Osteoblast (primary cell): ENCODE measurements at regions not wholly inside any gene's neighbourhood (a gene's known extent, or its start where the extent isn't known, plus 50 kb on each side); places are given as distances from the start of the nearest gene placed in this dataset.

Experiments used
- DNase-seq: peaks from one replicate; pipeline ENCODE4 v3.0.0; 2011; ENCODE audit warnings: low spot score, mixed read lengths; ENCODE audit not compliant: insufficient read length; ENCODE audit errors: missing footprints
- H2AFZ ChIP-seq: 2 replicates; pipeline ENCODE4 v1.6.0; 2011; ENCODE audit warnings: mild to moderate bottlenecking, low read length
- H3K27ac ChIP-seq: 2 replicates; pipeline ENCODE4 v1.5.1; 2011; ENCODE audit warnings: mild to moderate bottlenecking, low read depth, low read length, moderate library complexity
- H3K27me3 ChIP-seq: 2 replicates; pipeline ENCODE4 v1.6.0; 2012; ENCODE audit warnings: mild to moderate bottlenecking, control low read depth, inconsistent platforms, low read length, moderate library complexity; ENCODE audit not compliant: insufficient read depth
- H3K36me3 ChIP-seq: 2 replicates; pipeline ENCODE4 v1.5.1; 2011; ENCODE audit warnings: mild to moderate bottlenecking, low read length, control low read depth, moderate library complexity; ENCODE audit not compliant: insufficient read depth
- H3K4me1 ChIP-seq: 2 replicates; pipeline ENCODE4 v1.5.1; 2011; ENCODE audit warnings: mild to moderate bottlenecking, low read length, control low read depth, moderate library complexity; ENCODE audit not compliant: insufficient read depth
- H3K4me2 ChIP-seq: 2 replicates; pipeline ENCODE4 v1.6.0; 2011; ENCODE audit warnings: mild to moderate bottlenecking, low read length; ENCODE audit not compliant: insufficient read depth
- H3K4me3 ChIP-seq: fragments of 200-600 bp; sonication (generic); 3 replicates; pipeline ENCODE4 v1.5.1; 2012; ENCODE audit warnings: mild to moderate bottlenecking, low read length, inconsistent platforms; ENCODE audit not compliant: insufficient read depth
- H3K79me2 ChIP-seq: 2 replicates; pipeline ENCODE4 v1.6.0; 2012; ENCODE audit warnings: mild to moderate bottlenecking, low read length, control low read depth, inconsistent platforms; ENCODE audit not compliant: insufficient read depth
- H3K9me3 ChIP-seq: 2 replicates; pipeline ENCODE4 v1.5.1; 2011; ENCODE audit warnings: low read depth, low read length, control low read depth
- H4K20me1 ChIP-seq: 2 replicates; pipeline ENCODE4 v1.6.0; 2012; ENCODE audit warnings: mild to moderate bottlenecking, low read length, control low read depth; ENCODE audit not compliant: insufficient read depth
- TF ChIP-seq, protein P1 (sequence below): IDR thresholded peaks from 2 replicates; pipeline ENCODE4 v1.5.1; 2011; ENCODE audit warnings: mild to moderate bottlenecking, low read depth, low read length, moderate library complexity; ENCODE audit errors: extremely low read depth

GRCh38 chr2:234788841-234789240 is 163.0 kb upstream of the SH3BP4 start:
- no peaks in the 10 kb centered on the region for H3K27me3 ChIP-seq
- H3K36me3 ChIP-seq: no peaks in the 10 kb centered on the region
- no peak overlapping the region for H3K27ac ChIP-seq
- H2AFZ ChIP-seq: no peak overlapping the region
- peaks cover 14% of the 10 kb centered on the region for H3K4me1 ChIP-seq
- H3K9me3 ChIP-seq: peaks cover 4% of the 10 kb centered on the region
- no peak for DNase-seq
- no peak overlapping the region for H3K4me3 ChIP-seq
- H4K20me1 ChIP-seq: no peaks in the 10 kb centered on the region
- H3K4me2 ChIP-seq: no peak overlapping the region
- TF ChIP-seq, protein P1, sequence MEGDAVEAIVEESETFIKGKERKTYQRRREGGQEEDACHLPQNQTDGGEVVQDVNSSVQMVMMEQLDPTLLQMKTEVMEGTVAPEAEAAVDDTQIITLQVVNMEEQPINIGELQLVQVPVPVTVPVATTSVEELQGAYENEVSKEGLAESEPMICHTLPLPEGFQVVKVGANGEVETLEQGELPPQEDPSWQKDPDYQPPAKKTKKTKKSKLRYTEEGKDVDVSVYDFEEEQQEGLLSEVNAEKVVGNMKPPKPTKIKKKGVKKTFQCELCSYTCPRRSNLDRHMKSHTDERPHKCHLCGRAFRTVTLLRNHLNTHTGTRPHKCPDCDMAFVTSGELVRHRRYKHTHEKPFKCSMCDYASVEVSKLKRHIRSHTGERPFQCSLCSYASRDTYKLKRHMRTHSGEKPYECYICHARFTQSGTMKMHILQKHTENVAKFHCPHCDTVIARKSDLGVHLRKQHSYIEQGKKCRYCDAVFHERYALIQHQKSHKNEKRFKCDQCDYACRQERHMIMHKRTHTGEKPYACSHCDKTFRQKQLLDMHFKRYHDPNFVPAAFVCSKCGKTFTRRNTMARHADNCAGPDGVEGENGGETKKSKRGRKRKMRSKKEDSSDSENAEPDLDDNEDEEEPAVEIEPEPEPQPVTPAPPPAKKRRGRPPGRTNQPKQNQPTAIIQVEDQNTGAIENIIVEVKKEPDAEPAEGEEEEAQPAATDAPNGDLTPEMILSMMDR: no peak
- H3K79me2 ChIP-seq: no peaks in the 10 kb centered on the region

- Histone ChIP-seq H3K27ac (no peak overlapping the region), H3K27me3 (no peaks in the 10 kb centered on the region), H3K4me1 (peaks cover 14% of the 10 kb centered on the region), H3K4me3 (no peak overlapping the region), H3K79me2 (no peaks in the 10 kb centered on the region), H3K4me2 (no peak overlapping the region), H3K9me3 (peaks cover 6% of the 10 kb centered on the region), H4K20me1 (no peaks in the 10 kb centered on the region), H3K36me3 (no peaks in the 10 kb centered on the region), H2AFZ (no peak overlapping the region)
- DNase-seq: no peak
- TF ChIP-seq, protein P1: no peak
These were observed 163.4 kb upstream of the SH3BP4 start for GRCh38 chr2:234788381-234788780.

GRCh38 chr2:234787114-234787513 is 164.7 kb upstream of the SH3BP4 start:
- Histone ChIP-seq H3K4me2 (no peak overlapping the region), H3K79me2 (no peaks in the 10 kb centered on the region), H3K4me1 (peaks cover 4% of the 10 kb centered on the region), H3K27me3 (no peaks in the 10 kb centered on the region), H3K9me3 (peaks cover 11% of the 10 kb centered on the region), H3K4me3 (no peak overlapping the region), H4K20me1 (no peaks in the 10 kb centered on the region), H2AFZ (no peak overlapping the region), H3K27ac (no peak overlapping the region), H3K36me3 (no peaks in the 10 kb centered on the region)
- DNase-seq: no peak
- TF ChIP-seq, protein P1: no peak

DNA sequence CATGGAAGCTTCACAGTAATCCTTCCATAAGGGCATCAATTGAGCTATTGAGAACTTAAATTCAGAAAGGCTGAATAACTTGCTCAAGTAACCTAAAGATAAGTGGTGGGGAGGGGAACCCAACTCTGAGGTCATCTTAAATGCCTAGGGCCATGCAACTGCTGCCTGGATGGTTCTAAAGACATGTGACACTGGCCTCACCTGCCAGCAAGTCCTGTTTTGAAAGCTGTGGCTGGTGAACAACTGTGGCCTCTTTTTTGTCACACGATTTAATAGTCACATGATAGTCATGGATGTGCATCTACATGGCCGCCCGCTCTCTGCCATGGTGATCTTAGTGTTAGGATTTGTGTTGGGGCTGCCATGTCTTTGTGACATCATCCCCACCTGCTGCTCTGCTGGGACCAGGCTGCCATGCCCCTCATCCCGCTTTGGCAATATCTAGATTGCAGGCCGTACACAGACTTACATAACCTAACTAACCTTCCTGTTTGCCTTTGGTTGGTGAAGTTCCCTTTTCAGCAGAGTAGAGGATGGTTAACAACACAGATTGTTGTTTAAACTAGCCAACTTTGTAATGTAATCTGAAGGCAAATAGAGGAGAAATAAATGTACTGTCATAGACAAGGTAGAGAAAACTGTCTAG is 177.9 kb upstream of the SH3BP4 start:
- Histone ChIP-seq H3K4me2 (no peak overlapping the region), H3K36me3 (no peaks in the 10 kb centered on the region), H3K79me2 (no peaks in the 10 kb centered on the region), H3K4me3 (no peak overlapping the region), H3K4me1 (peaks cover 3% of the 10 kb centered on the region), H3K27ac (no peak overlapping the region), H3K9me3 (no peaks in the 10 kb centered on the region), H2AFZ (no peak overlapping the region), H3K27me3 (peaks cover 3% of the 10 kb centered on the region), H4K20me1 (no peaks in the 10 kb centered on the region)
- TF ChIP-seq, protein P1: no peak
- no peak for DNase-seq
